ENCODE measurements at regions not wholly inside any gene's neighbourhood (a gene's known extent, or its start where the extent isn't known, plus 50 kb on each side); places are given as distances from the start of the nearest gene placed in this dataset.
"Not testable (repeated sequence)": the region's sequence is repeated elsewhere in the genome, so short reads cannot be mapped to it uniquely, and the experiment has no call there.

DNA sequence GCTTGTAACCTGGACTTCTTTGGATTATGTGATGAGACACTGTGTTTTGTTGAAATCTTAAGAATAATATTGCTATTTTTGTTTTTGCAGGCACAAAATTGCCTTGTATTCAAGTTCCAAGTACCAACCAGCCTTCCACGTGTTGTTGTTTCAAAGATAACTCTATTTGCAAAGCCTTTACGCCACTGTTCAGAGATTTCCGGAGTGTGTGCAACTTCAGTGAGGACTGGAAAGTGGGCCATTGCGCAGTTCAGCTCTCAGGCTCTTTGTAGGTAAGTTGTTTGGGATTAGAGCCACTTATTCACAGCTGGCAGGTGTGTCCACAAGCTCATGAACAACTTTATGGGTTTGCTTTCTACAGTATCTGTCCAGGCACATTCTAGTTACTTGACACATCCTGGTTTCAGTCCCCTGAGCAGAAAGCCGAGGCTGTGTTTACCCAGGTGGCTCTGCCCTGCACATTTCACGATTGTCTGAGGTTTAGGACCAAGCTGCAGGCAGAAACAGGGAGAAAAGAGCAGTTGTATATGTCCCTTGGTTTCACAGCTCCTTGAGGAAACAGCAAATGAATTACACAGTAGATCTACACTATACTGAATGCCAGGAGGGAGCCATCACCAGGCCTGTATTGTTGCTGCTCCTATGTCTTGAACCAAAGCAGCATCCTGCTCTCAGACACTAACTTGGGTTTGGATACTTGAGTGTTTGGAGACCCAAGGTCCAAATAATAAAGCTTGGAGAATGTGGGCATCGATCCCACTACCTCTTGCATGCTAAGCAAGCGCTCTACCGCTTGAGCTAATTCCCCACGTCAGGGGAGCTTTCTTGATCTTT lies 136.1 kb upstream of the ZNF322 start:
- not testable (repeated sequence) for DNase-seq (ENCODE audit: low spot score); ATAC-seq

GRCh38 chr6:26799903-26800633 lies 140.5 kb upstream of the ZNF322 start:
- ATAC-seq; DNase-seq (ENCODE audit: low spot score): not testable (repeated sequence)

DNA sequence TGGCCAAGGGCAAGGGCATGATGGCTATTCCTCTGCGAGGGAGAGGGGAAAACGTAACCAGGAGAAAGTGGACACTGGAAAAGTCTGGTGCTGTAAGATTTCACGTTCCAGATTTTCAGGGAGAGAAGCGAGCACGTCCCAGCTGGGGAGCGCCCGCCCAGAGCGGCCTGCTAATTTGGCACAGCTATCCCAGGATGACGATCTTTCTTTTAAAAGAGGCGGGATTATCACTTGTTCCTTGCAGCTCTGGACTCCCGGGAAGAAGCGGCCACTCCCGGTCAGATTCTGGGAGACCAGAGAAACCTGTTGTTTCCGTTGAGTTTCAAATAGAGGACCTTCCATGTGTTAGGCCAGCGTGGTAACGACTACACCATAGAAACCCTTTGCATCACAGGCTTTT lies 144.2 kb upstream of the ZNF322 start:
- not testable (repeated sequence) for ATAC-seq; DNase-seq (ENCODE audit: low spot score)

DNA sequence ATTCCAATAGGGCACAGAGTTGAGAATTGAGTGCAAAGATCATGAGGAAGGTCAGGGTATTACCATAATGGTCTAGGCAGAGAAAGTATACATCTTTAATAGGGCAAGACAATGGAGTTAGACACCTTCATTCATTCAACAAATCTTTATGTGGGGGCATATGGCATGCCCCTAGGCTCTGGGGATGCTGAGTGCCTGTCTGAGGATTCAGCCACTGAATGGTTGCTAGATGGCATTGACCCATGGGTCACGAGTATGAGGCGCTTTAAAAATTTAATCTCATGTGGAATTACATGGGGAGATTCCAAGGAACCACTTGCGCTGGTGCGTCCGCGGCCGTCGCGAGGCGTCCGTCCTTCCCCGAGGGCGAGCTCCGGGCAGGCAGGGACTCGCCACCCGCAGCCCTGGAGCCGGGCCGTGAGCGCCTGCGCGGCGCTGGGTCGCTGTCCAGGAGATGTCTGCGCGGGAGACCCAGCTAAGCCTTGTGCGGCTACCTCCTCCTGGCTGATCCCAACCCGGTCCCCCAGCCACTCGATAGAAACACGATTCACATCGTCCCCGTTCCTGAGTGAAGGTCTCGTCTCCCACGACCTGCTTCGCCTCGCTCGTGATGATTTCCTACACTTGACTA lies 152.1 kb upstream of the ZNF322 start:
- DNase-seq (ENCODE audit: low spot score); ATAC-seq: not testable (repeated sequence)

DNA sequence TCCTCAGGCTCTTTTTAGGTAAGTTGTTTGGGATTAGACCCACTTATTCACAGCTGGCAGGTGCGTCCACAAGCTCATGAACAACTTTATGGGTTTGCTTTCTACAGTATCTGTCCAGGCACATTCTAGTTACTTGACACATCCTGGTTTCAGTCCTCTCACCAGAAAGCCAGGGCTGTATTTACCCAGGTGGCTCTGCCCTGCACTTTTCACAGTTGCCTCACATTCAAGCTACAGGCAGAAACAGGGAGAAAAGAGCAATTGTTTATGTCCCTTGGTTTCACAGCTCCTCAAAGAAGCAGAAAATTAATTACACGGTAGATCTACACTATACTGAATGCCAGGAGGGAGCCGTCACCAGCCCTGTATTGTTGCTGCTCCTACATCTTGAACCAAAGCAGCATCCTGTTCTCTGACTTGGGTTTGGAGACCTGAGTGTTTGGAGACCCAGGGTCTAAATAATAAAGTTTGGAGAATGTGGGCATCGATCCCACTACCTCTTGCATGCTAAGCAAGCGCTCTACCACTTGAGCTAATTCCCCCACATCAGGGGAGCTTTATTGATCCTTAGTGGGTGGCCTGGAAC lies 159.2 kb upstream of the ZNF322 start:
- not testable (repeated sequence) for DNase-seq (ENCODE audit: low spot score); ATAC-seq

- not testable (repeated sequence) for DNase-seq (ENCODE audit: low spot score); ATAC-seq
Observed at GRCh38 chr6:26827965-26828364, 168.4 kb upstream of the ZNF322 start.

GRCh38 chr6:26829480-26829879 lies 169.9 kb upstream of the ZNF322 start:
- DNase-seq (ENCODE audit: low spot score), result not testable (repeated sequence)

GRCh38 chr6:26830992-26831391 lies 171.4 kb upstream of the ZNF322 start:
- not testable (repeated sequence) for DNase-seq (ENCODE audit: low spot score)

More at GRCh38 chr6:26829480-26829879, 169.9 kb upstream of the ZNF322 start:
- not testable (repeated sequence) for ATAC-seq

GRCh38 chr6:26835707-26836106 lies 176.2 kb upstream of the ZNF322 start:
- ATAC-seq; DNase-seq (ENCODE audit: low spot score): not testable (repeated sequence)

More at GRCh38 chr6:26830992-26831391, 171.4 kb upstream of the ZNF322 start:
- ATAC-seq, result not testable (repeated sequence)

DNA sequence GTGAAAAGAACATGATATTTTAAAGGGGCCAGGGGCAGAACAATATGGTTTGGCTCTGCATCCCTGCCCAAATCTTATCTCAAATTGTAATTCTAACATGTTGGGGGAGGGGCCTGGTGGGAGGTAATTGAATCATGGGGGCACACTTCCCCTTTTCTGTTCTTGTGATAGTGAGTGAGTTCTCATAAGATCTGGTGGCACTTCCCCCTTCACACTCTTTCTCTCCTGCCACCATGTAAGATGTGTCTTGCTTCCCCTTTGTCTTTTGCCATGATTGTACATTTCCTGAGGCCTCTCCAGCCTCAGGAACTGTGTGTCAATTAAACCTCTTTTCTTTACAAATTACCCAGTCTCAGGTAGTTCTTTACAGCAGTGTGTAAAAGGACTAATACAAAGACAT lies 177.1 kb upstream of the ZNF322 start:
- DNase-seq (ENCODE audit: low spot score); ATAC-seq: not testable (repeated sequence)

- ATAC-seq; DNase-seq (ENCODE audit: low spot score): not testable (repeated sequence)
Observed at GRCh38 chr6:26844823-26845222, 185.3 kb upstream of the ZNF322 start.

DNA sequence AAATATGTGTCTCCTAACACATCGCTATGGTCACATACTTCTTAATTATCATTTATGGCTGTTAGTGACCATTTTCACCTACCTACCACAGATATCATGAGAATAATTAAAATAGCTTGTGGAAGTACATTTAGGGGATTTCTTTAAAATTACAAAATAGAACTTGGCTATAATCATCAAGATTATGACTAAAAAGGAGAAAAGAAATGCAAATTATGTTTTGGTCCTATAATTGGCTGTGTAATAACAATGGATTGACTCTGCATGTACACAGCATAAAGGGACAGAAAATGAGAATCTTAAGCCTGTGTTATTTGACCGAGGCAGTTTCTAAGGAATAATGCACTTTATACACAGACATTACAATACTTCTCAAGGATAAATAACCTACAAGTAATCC lies 197.7 kb upstream of the ZNF322 start:
- ATAC-seq; DNase-seq (ENCODE audit: low spot score): not testable (repeated sequence)

GRCh38 chr6:26859067-26859770 lies 199.7 kb upstream of the ZNF322 start:
- ATAC-seq; DNase-seq (ENCODE audit: low spot score): not testable (repeated sequence)

DNA sequence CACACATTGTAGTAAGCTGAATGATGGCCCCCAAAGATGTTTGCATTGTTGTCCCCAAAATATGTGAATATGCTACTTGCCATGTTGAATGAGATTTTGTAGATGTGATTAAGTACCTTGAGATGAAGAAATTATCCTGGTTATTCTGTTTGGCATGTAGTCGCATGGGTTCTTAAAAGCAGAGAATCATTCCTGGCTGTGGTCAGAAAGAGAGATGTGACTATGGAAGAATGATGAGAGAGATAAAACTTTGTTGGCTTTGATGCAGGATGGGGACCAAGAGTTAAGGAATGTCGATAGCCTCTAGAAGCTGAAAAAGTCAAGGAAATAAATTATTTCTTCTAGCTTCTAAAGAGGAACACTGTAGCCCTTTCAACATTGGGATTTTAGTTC lies 200.2 kb upstream of the ZNF322 start:
- not testable (repeated sequence) for ATAC-seq; DNase-seq (ENCODE audit: low spot score)

- DNase-seq (ENCODE audit: low spot score); ATAC-seq: not testable (repeated sequence)
Observed at GRCh38 chr6:26861913-26862312, 202.4 kb upstream of the ZNF322 start.

- not testable (repeated sequence) for ATAC-seq; DNase-seq (ENCODE audit: low spot score)
Observed at GRCh38 chr6:26863641-26864040, 204.1 kb upstream of the ZNF322 start.

DNA sequence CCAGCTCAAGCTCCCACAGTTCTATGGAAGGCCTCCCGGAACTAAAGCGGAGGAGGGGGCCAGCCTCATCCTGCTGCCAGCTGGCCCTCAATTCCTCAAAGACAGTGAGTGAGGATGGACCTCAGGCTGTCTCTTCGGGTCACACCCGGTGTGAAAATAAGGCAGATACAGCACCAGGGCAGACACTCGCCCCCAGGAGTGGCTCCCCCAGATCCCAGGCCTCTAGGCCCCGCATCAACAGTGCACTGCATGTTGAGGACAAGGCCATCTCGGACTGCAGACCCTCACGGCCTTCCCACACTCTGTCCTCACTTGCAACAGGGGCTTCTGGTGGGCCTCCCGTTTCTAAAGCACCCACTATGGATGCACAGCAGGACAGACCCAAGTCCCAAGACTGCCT lies 239.2 kb upstream of the ZNF322 start:
- DNase-seq (ENCODE audit: low spot score); ATAC-seq: not testable (repeated sequence)

DNA sequence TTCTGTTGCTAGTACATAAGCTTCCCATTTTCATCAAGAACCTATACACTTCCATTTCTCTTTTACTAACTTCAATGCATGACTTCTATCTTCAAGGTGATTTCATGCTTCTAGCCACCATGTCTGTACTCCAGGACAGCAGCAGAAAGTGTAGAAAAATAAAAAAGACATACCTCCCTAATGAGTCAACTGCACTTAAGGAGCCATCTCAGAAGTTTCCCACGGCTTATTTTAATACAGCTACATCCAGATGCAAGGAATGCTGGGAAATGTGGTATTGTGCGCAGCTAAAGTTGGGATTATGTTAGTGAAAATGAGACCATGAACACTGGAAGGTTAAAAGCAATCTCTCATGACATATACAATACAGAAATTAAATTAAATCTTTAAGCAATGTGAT lies 264.7 kb upstream of the ZNF322 start:
- not testable (repeated sequence) for ATAC-seq

DNA sequence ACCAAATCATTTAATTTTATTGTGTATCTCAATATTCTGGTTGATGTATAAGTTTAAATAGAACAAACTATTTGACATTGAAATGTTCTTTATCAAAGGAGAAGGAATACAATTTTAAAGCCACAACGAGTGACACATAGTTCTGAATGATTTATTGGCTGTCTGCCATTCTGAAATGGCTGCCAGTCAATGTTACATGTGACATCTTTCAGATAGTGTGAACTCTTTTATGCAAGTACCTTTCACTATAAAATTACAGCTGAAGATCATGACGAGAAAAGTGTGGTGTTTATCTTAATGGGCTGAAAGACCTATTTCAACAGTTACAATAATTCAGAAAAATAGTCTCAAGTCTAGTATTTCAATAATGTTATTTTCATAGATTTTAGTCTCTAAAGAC lies 268.6 kb upstream of the ZNF322 start:
- not testable (repeated sequence) for DNase-seq (ENCODE audit: low spot score); ATAC-seq

More for the DNA sequence above, 264.7 kb upstream of the ZNF322 start:
- not testable (repeated sequence) for DNase-seq (ENCODE audit: low spot score)

GRCh38 chr6:26937258-26937657 lies 277.7 kb upstream of the ZNF322 start:
- DNase-seq (ENCODE audit: low spot score); ATAC-seq: not testable (repeated sequence)

Measured in left lobe of liver (tissue), 2 donors.